Liver (tissue), 8 donors: ENCODE measurements at regions not wholly inside any gene's neighbourhood (a gene's known extent, or its start where the extent isn't known, plus 50 kb on each side); places are given as distances from the start of the nearest gene placed in this dataset.

ENCODE experiments used
- DNase-seq: peaks from one replicate; pipeline ENCODE4 v3.0.0-alpha.2; 2017; ENCODE audit warnings: low spot score
- H3K27ac ChIP-seq, 2 donors: one replicate each; pipeline ENCODE4 v1.7.0; 2013; ENCODE audit warnings: inconsistent platforms in 2 of 2, low read length in 2 of 2, control low read depth in 1 of 2, low read depth in 1 of 2, mild to moderate bottlenecking in 1 of 2
- H3K27me3 ChIP-seq, 4 donors: one replicate each; pipeline versions ENCODE4 v1.6.1 to v1.7.0; 2013; ENCODE audit warnings: low read length in 3 of 4, inconsistent platforms in 1 of 4, mild to moderate bottlenecking in 1 of 4, moderate library complexity in 1 of 4; ENCODE audit not compliant: control insufficient read depth in 4 of 4, insufficient read depth in 4 of 4
- H3K36me3 ChIP-seq, 4 donors: one replicate each; pipeline versions ENCODE4 v1.6.1 to v1.7.0; 2013; ENCODE audit warnings: low read length in 3 of 4, mild to moderate bottlenecking in 3 of 4, low read depth in 1 of 4, moderate library complexity in 1 of 4; ENCODE audit not compliant: control insufficient read depth in 4 of 4, insufficient read depth in 3 of 4
- H3K4me1 ChIP-seq, 4 donors: one replicate each; pipeline versions ENCODE4 v1.6.1 to v1.7.0; 2013; ENCODE audit warnings: low read length in 3 of 4, mild to moderate bottlenecking in 3 of 4, moderate library complexity in 1 of 4; ENCODE audit not compliant: control insufficient read depth in 4 of 4, insufficient read depth in 4 of 4
- H3K4me3 ChIP-seq, 3 donors: one replicate each; pipeline versions ENCODE4 v1.6.1 to v1.7.0; 2013; ENCODE audit warnings: low read length in 3 of 3, control low read depth in 1 of 3, low read depth in 1 of 3, mild to moderate bottlenecking in 1 of 3
- H3K9ac ChIP-seq, 2 donors: one replicate each; pipeline ENCODE4 v1.7.0; 2013; ENCODE audit warnings: low read length in 2 of 2, mild to moderate bottlenecking in 2 of 2, moderate library complexity in 2 of 2, control low read depth in 1 of 2, low read depth in 1 of 2
- H3K9me3 ChIP-seq, 4 donors: one replicate each; pipeline versions ENCODE4 v1.6.1 to v1.7.0; 2013; ENCODE audit warnings: low read length in 3 of 4; ENCODE audit not compliant: control insufficient read depth in 4 of 4
- EGR1 ChIP-seq, 2 donors: IDR thresholded peaks; 2 replicates each; pipeline ENCODE4 v1.6.1; 2016 to 2018; ENCODE audit warnings: antibody characterized with exemption in 2 of 2, low read depth in 2 of 2
- FOXA1 ChIP-seq: IDR thresholded peaks from 2 replicates; pipeline ENCODE4 v1.6.1; 2016; ENCODE audit warnings: antibody characterized with exemption
- FOXA2 ChIP-seq: IDR thresholded peaks from 2 replicates; pipeline ENCODE4 v1.6.1; 2016; ENCODE audit warnings: antibody characterized with exemption
- GABPA ChIP-seq, 2 donors: IDR thresholded peaks in 1 of 2; conservative IDR thresholded peaks in 1 of 2; 2 replicates each; pipeline ENCODE4 v1.6.1; 2016; ENCODE audit warnings: antibody characterized with exemption in 2 of 2, mild to moderate bottlenecking in 1 of 2, moderate library complexity in 1 of 2
- HNF4A ChIP-seq, 2 donors: conservative IDR thresholded peaks; 2 replicates each; pipeline ENCODE4 v1.6.1; 2016; ENCODE audit warnings: antibody characterized with exemption in 2 of 2, mild to moderate bottlenecking in 2 of 2
- HNF4G ChIP-seq: IDR thresholded peaks from 2 replicates; pipeline ENCODE4 v1.6.1; 2016; ENCODE audit warnings: antibody characterized with exemption
- JUND ChIP-seq, 2 donors: IDR thresholded peaks; 2 replicates each; pipeline ENCODE4 v1.6.1; 2016; ENCODE audit warnings: antibody characterized with exemption in 2 of 2
- NR2F2 ChIP-seq: IDR thresholded peaks from 2 replicates; pipeline ENCODE4 v1.6.1; 2016; ENCODE audit warnings: antibody characterized with exemption
- RAD21 ChIP-seq, 2 donors: IDR thresholded peaks; 2 replicates each; pipeline ENCODE4 v1.6.1; 2016; ENCODE audit warnings: antibody characterized with exemption in 2 of 2, mild to moderate bottlenecking in 2 of 2
- REST ChIP-seq: IDR thresholded peaks from 2 replicates; pipeline ENCODE4 v1.6.1; 2016; ENCODE audit warnings: antibody characterized with exemption, mild to moderate bottlenecking
- RXRA ChIP-seq, 2 donors: IDR thresholded peaks; 2 replicates each; pipeline ENCODE4 v1.6.1; 2017 to 2018; ENCODE audit warnings: antibody characterized with exemption in 2 of 2, mild to moderate bottlenecking in 1 of 2
- SP1 ChIP-seq: IDR thresholded peaks from 2 replicates; pipeline ENCODE4 v1.6.1; 2018; ENCODE audit warnings: antibody characterized with exemption, mild to moderate bottlenecking
- TAF1 ChIP-seq: conservative IDR thresholded peaks from 2 replicates; pipeline ENCODE4 v1.6.1; 2016; ENCODE audit warnings: antibody characterized with exemption, mild to moderate bottlenecking
- YY1 ChIP-seq: IDR thresholded peaks from 2 replicates; pipeline ENCODE4 v1.6.1; 2016; ENCODE audit warnings: antibody characterized with exemption, mild to moderate bottlenecking
- WGBS: extraction: QIAGEN DNeasy Blood & Tissue Kit; methylation state at CpG from one replicate; pipeline ENCODE4 v1.1.7; 2013; 5-methylcytosine and 5-hydroxymethylcytosine counted together
- TF ChIP-seq, protein P1 (sequence below): fragments of 150-350 bp; IDR thresholded peaks from 2 replicates; pipeline ENCODE4 v1.5.1; 2017; ENCODE audit warnings: improper control_type of control experiment, low read depth, low read length; ENCODE audit not compliant: missing input control
- TF ChIP-seq, protein P2 (sequence below): IDR thresholded peaks from 2 replicates; pipeline ENCODE4 v1.6.1; 2016; ENCODE audit warnings: antibody characterized with exemption
- TF ChIP-seq, protein P3 (sequence below): IDR thresholded peaks from 2 replicates; pipeline ENCODE4 v1.6.1; 2016; ENCODE audit warnings: antibody characterized with exemption
- TF ChIP-seq, protein P4 (sequence below): IDR thresholded peaks from 2 replicates; pipeline ENCODE4 v1.6.1; 2016; ENCODE audit warnings: antibody characterized with exemption
- donor health status: healthy.
- donor health status: healthy.
- donor health status: healthy.
- donor health status: healthy.
- donor health status: healthy.

- no peak for TF ChIP-seq TAF1
- TF ChIP-seq JUND (IDR thresholded peaks at IDR 0.05) = no peak
- TF ChIP-seq HNF4A (conservative IDR thresholded peaks at IDR 0.05) = no peak
- TF ChIP-seq FOXA2 = no peak
- TF ChIP-seq, protein P1, sequence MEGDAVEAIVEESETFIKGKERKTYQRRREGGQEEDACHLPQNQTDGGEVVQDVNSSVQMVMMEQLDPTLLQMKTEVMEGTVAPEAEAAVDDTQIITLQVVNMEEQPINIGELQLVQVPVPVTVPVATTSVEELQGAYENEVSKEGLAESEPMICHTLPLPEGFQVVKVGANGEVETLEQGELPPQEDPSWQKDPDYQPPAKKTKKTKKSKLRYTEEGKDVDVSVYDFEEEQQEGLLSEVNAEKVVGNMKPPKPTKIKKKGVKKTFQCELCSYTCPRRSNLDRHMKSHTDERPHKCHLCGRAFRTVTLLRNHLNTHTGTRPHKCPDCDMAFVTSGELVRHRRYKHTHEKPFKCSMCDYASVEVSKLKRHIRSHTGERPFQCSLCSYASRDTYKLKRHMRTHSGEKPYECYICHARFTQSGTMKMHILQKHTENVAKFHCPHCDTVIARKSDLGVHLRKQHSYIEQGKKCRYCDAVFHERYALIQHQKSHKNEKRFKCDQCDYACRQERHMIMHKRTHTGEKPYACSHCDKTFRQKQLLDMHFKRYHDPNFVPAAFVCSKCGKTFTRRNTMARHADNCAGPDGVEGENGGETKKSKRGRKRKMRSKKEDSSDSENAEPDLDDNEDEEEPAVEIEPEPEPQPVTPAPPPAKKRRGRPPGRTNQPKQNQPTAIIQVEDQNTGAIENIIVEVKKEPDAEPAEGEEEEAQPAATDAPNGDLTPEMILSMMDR = no peak
- TF ChIP-seq, protein P2, sequence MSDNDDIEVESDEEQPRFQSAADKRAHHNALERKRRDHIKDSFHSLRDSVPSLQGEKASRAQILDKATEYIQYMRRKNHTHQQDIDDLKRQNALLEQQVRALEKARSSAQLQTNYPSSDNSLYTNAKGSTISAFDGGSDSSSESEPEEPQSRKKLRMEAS = no peak
- TF ChIP-seq EGR1 (IDR thresholded peaks at IDR 0.05; ENCODE audit: low read depth in 2 of 2) = no peak
- no peak for TF ChIP-seq SP1
- no peak for TF ChIP-seq NR2F2
- no peak for TF ChIP-seq FOXA1
- TF ChIP-seq YY1 = no peak
- no peak for TF ChIP-seq RAD21 (IDR thresholded peaks at IDR 0.05)
- TF ChIP-seq, protein P3, sequence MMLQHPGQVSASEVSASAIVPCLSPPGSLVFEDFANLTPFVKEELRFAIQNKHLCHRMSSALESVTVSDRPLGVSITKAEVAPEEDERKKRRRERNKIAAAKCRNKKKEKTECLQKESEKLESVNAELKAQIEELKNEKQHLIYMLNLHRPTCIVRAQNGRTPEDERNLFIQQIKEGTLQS = no peak
- TF ChIP-seq REST = no peak
- TF ChIP-seq, protein P4, sequence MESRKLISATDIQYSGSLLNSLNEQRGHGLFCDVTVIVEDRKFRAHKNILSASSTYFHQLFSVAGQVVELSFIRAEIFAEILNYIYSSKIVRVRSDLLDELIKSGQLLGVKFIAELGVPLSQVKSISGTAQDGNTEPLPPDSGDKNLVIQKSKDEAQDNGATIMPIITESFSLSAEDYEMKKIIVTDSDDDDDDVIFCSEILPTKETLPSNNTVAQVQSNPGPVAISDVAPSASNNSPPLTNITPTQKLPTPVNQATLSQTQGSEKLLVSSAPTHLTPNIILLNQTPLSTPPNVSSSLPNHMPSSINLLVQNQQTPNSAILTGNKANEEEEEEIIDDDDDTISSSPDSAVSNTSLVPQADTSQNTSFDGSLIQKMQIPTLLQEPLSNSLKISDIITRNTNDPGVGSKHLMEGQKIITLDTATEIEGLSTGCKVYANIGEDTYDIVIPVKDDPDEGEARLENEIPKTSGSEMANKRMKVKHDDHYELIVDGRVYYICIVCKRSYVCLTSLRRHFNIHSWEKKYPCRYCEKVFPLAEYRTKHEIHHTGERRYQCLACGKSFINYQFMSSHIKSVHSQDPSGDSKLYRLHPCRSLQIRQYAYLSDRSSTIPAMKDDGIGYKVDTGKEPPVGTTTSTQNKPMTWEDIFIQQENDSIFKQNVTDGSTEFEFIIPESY = no peak
- TF ChIP-seq RXRA (IDR thresholded peaks at IDR 0.05) = no peak
- no peak for TF ChIP-seq HNF4G
- no peak for TF ChIP-seq GABPA (IDR thresholded peaks at IDR 0.05 in 1 of 2, conservative IDR thresholded peaks at IDR 0.05 in 1 of 2)
- DNase-seq = no peak
- no peaks in the 10 kb centered on the region for H3K27me3 ChIP-seq
- no peak overlapping the region for H3K4me3 ChIP-seq
- H3K36me3 ChIP-seq = no peaks in the 10 kb centered on the region
- H3K4me1 ChIP-seq = peaks cover 8 to 22% (median 15%) of the 10 kb centered on the region in 4 donors
- H3K27ac ChIP-seq = no peak overlapping the region
- H3K9ac ChIP-seq = no peak overlapping the region
- 96% methylated on average over 13 of the region's 13 CpGs for WGBS
- H3K9me3 ChIP-seq = no peaks in the 10 kb centered on the region
Observed at GRCh38 chr16:85978976-85979375, 80.0 kb downstream of the IRF8 start.
